Activated CD4-positive, alpha-beta memory T cell treated with anti-CD3 and anti-CD28 coated beads for 36 hours (primary cell): ENCODE measurements at regions not wholly inside any gene's neighbourhood (a gene's known extent, or its start where the extent isn't known, plus 50 kb on each side); places are given as distances from the start of the nearest gene placed in this dataset.

ENCODE experiments used
- CTCF ChIA-PET: fragments of 350-600 bp; sonication (Branson Sonifier 250); formaldehyde crosslinking; loops from one replicate; lab custom pipeline; 2021; ENCODE audit warnings: antibody characterized with exemption, inconsistent platforms; lab: Charles Lee
- POLR2A ChIA-PET: fragments of 350-600 bp; sonication (Branson Sonifier 250); formaldehyde crosslinking; loops from one replicate; lab custom pipeline; 2021; ENCODE audit warnings: antibody characterized with exemption; lab: Charles Lee
- DNase-seq: peaks from one replicate; pipeline ENCODE4 v3.0.0-alpha.2; 2020
- H3K27ac Mint-ChIP-seq: one replicate; pipeline ENCODE4 v1.8.0; 2021; ENCODE audit warnings: mixed read lengths
- H3K27me3 Mint-ChIP-seq: one replicate; pipeline ENCODE4 v1.8.0; 2021; ENCODE audit warnings: mixed read lengths
- H3K36me3 Mint-ChIP-seq: one replicate; pipeline ENCODE4 v1.8.0; 2021; ENCODE audit warnings: mixed read lengths
- H3K4me1 Mint-ChIP-seq: one replicate; pipeline ENCODE4 v1.8.0; 2021; ENCODE audit warnings: low read depth, mixed read lengths
- H3K4me3 Mint-ChIP-seq: one replicate; pipeline ENCODE4 v1.8.0; 2021; ENCODE audit warnings: mild to moderate bottlenecking, mixed read lengths
- H3K9me3 Mint-ChIP-seq: one replicate; pipeline ENCODE4 v1.8.0; 2021; ENCODE audit warnings: mixed read lengths
- intact Hi-C: fragments of 100-400 bp; cut with micrococcal nuclease; formaldehyde crosslinking; loops from one replicate; pipeline ENCODE4 v1.15.1; 2023

- no peak overlapping the region for H3K4me3 Mint-ChIP-seq
- H3K4me1 Mint-ChIP-seq = no peaks in the 10 kb centered on the region
- ChIA-PET CTCF (no interaction called here), POLR2A (no interaction called here)
- H3K9me3 Mint-ChIP-seq = peaks cover 4% of the 10 kb centered on the region
- H3K27ac Mint-ChIP-seq = no peak overlapping the region
- DNase-seq = no peak
- intact Hi-C loops = no loop called here
- H3K27me3 Mint-ChIP-seq = no peaks in the 10 kb centered on the region
- no peaks in the 10 kb centered on the region for H3K36me3 Mint-ChIP-seq
These were observed 153.2 kb upstream of the SOX5 start for GRCh38 chr12:24102676-24103075.

DNA sequence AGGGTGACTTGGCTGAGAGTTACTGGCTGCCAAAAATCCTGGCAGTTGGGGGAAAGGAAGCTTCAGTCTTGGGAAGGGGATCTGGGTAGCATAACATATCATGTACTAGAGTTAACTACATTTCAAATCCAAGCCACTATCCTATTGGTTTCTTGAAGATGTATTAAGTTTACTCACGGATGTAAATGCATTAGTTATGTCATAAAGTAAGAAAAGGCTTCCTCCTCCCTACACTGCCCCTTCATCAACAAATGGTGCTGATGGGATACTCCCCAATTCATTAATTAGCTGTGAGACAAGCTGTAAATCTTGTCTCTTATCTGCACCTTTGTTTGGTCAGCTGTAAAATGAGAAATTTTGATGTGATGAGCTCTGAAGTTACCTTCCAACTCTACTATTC, 150.1 kb upstream of the SOX5 start:
- intact Hi-C loops = no loop called here
- H3K4me1 Mint-ChIP-seq = no peaks in the 10 kb centered on the region
- ChIA-PET CTCF (no interaction called here), POLR2A (no interaction called here)
- DNase-seq = no peak
- H3K9me3 Mint-ChIP-seq = peaks cover 4% of the 10 kb centered on the region
- H3K4me3 Mint-ChIP-seq = no peak overlapping the region
- no peaks in the 10 kb centered on the region for H3K27me3 Mint-ChIP-seq
- H3K36me3 Mint-ChIP-seq = no peaks in the 10 kb centered on the region
- no peak overlapping the region for H3K27ac Mint-ChIP-seq

DNA sequence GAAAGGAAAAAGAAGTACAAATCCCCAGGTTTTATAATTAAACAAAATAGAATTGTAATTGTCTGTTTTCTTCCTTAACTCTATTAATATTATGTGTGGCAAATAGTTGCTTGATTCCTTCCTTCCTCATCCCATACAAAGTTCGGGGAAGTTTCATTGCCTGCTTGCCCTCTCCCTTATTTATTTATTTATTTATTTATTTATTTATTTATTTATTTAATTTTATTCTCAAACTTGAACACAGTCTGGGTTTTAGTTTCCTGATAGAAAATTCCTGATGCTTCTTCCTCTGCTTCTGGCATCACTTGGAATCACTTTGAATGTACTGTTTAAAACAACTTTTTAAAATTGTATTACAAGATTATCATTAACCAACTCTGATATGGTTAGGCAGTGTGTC, 145.8 kb upstream of the SOX5 start:
- ChIA-PET CTCF (no interaction called here), POLR2A (no interaction called here)
- no peaks in the 10 kb centered on the region for H3K36me3 Mint-ChIP-seq
- H3K4me1 Mint-ChIP-seq = no peaks in the 10 kb centered on the region
- peaks cover 3% of the 10 kb centered on the region for H3K9me3 Mint-ChIP-seq
- DNase-seq = no peak
- H3K4me3 Mint-ChIP-seq = no peak overlapping the region
- H3K27ac Mint-ChIP-seq = no peak overlapping the region
- no peaks in the 10 kb centered on the region for H3K27me3 Mint-ChIP-seq
- intact Hi-C loops = no loop called here

DNA sequence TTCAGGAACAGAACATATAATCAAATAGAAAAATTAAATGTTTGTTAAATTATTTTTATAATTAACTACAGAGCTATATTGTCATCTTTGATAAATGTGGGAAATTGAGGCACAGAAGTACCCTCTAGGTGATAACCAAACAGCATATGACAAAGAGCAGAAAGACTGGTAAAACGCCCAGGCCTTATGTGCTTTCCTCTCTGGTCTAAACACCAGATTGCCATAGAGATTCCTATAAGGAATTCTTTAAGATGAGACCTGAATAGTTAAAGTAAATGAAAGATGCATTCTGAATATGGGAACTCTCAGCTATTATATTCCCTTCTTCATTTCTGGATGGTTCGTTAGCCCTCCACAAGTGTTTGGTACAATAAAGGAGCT, 140.0 kb upstream of the SOX5 start:
- POLR2A ChIA-PET = no interaction called here

DNA sequence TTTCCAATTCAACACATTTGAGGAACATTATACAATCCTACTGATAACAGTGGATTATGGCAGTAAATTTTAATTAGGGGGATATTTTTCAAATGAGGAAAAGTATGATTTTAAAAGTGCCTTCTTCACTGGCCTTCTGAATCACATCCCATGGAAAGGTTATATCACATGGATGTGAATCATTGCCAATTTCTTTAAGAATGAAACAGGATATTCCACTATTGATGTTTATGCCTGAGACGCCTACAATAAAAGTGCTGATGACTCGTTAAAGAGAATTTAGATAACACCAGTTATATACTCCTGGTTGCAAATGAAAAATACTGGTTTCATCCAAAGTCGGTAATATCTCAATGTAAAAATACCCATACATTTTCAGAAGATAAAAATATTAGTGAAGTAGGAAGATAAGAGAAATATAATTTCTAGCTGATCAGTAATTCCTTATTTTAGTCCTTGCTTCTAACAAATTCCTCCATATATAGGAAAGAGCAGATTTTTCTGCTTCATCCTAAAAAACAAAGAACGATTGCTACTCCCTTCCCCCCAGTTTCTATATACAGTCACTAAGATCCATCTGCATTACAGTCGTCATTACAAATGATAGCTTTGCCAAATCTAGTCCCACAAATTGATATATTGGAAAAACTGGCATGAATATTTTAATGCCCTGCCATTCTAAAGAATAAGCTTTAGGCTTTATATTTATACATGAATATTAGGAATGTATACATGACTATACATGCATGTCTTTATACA, 139.5 kb upstream of the SOX5 start:
- H3K27me3 Mint-ChIP-seq = no peaks in the 10 kb centered on the region
- intact Hi-C loops = no loop called here
- H3K9me3 Mint-ChIP-seq = peaks cover 5% of the 10 kb centered on the region
- no peak for DNase-seq
- H3K36me3 Mint-ChIP-seq = no peaks in the 10 kb centered on the region
- ChIA-PET POLR2A (no interaction called here), CTCF (no interaction called here)
- H3K4me1 Mint-ChIP-seq = no peaks in the 10 kb centered on the region
- no peak overlapping the region for H3K27ac Mint-ChIP-seq
- H3K4me3 Mint-ChIP-seq = no peak overlapping the region

More for the DNA sequence above, 140.0 kb upstream of the SOX5 start:
- CTCF ChIA-PET = no interaction called here
- Mint-ChIP-seq H3K4me1 (no peaks in the 10 kb centered on the region), H3K4me3 (no peak overlapping the region), H3K27me3 (no peaks in the 10 kb centered on the region), H3K36me3 (no peaks in the 10 kb centered on the region), H3K9me3 (peaks cover 4% of the 10 kb centered on the region), H3K27ac (no peak overlapping the region)
- intact Hi-C loops = no loop called here
- DNase-seq = no peak

DNA sequence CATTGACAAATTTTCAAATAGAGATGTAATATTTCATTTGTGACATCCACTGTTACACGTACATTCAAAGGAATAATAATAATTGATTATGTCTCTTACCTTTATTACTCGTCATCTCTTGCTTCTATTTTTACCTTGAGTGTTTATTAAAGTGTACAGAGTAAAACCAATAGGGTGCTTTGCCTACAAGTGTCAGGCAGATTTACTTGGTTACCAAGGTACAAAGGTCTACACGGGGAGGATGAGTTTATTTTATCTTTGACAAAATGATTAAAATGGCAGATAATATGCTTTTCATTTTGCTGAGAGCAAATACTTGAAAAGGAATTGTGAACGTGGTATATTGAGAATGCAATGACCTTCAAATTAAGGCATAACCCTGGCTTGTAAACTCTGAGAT, 137.8 kb upstream of the SOX5 start:
- H3K27ac Mint-ChIP-seq = no peak overlapping the region
- H3K9me3 Mint-ChIP-seq = peaks cover 5% of the 10 kb centered on the region
- no peak for DNase-seq
- CTCF ChIA-PET = no interaction called here
- H3K4me1 Mint-ChIP-seq = no peaks in the 10 kb centered on the region
- no peaks in the 10 kb centered on the region for H3K36me3 Mint-ChIP-seq
- no peaks in the 10 kb centered on the region for H3K27me3 Mint-ChIP-seq
- POLR2A ChIA-PET = no interaction called here
- no peak overlapping the region for H3K4me3 Mint-ChIP-seq
- intact Hi-C loops = no loop called here

DNA sequence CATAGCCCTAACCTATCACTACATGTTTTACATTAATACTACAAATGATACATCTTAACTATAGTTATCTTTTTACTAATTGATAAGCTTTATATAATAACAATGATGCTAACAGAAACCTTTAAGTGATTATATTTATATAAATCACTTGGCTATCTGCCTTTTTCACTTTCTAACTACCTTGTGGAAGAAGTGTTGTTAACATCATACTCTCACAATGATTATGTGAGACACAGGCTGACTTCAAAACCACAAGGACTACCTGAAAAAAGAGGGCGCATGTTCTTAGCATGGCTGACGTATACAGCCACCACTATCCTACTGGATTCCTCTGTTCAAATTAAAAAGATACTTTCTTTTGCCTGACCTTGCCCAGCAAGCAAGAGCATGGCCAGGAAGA, 135.3 kb upstream of the SOX5 start:
- ChIA-PET CTCF (no interaction called here), POLR2A (no interaction called here)
- no peaks in the 10 kb centered on the region for H3K27me3 Mint-ChIP-seq
- H3K9me3 Mint-ChIP-seq = peaks cover 5% of the 10 kb centered on the region
- DNase-seq = no peak
- H3K27ac Mint-ChIP-seq = no peak overlapping the region
- H3K36me3 Mint-ChIP-seq = no peaks in the 10 kb centered on the region
- H3K4me1 Mint-ChIP-seq = no peaks in the 10 kb centered on the region
- no peak overlapping the region for H3K4me3 Mint-ChIP-seq
- intact Hi-C loops = no loop called here

DNA sequence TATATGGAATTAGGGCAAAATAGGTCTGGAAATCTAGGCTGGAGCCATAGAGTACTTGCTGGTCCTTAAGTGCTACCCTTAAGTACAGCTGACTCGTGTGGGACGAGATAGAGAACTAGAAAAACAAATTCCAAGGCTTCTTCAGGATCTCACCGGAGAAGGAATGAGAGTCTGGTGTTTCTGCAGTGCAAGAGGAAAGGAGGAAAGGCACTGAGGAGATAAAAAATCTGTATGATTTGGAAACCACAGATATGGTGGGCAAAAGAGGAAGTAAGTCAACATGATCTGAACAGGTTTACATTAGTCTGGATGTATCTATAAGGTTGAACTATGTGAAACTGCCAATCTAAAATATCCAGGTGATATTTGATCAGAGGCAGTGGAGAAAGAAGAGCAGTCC, 134.4 kb upstream of the SOX5 start:
- Mint-ChIP-seq H3K4me1 (no peaks in the 10 kb centered on the region), H3K9me3 (peaks cover 5% of the 10 kb centered on the region), H3K36me3 (no peaks in the 10 kb centered on the region), H3K27ac (no peak overlapping the region), H3K4me3 (no peak overlapping the region), H3K27me3 (no peaks in the 10 kb centered on the region)
- intact Hi-C loops = no loop called here
- DNase-seq = no peak
- ChIA-PET POLR2A (no interaction called here), CTCF (no interaction called here)

DNA sequence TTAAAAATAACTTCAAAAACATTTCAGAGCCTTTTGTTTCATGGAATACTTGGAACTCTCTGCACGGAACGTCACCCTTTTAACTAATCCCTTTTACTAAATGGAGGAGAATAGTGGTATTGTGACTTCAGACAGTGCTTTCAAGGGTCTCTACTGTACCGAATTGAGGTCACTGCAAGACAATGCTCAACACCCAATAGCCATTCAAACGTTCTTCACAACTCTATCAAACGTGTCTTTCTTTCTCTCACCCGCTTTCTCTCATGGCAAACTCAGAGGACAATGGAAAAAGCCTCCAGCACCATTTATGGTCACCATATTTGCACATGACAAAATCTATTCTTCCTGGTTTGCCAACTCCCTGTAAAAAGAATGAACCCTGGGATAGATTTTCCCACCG, 132.1 kb upstream of the SOX5 start:
- DNase-seq = no peak
- CTCF ChIA-PET = no interaction called here
- peaks cover 5% of the 10 kb centered on the region for H3K9me3 Mint-ChIP-seq
- H3K27ac Mint-ChIP-seq = no peak overlapping the region
- intact Hi-C loops = no loop called here
- no peaks in the 10 kb centered on the region for H3K27me3 Mint-ChIP-seq
- H3K36me3 Mint-ChIP-seq = no peaks in the 10 kb centered on the region
- H3K4me3 Mint-ChIP-seq = no peak overlapping the region
- H3K4me1 Mint-ChIP-seq = no peaks in the 10 kb centered on the region
- POLR2A ChIA-PET = no interaction called here

- Mint-ChIP-seq H3K27me3 (no peaks in the 10 kb centered on the region), H3K27ac (no peak overlapping the region), H3K4me1 (no peaks in the 10 kb centered on the region), H3K36me3 (no peaks in the 10 kb centered on the region), H3K4me3 (no peak overlapping the region), H3K9me3 (peaks cover 5% of the 10 kb centered on the region)
- CTCF ChIA-PET = no interaction called here
- POLR2A ChIA-PET = no interaction called here
- intact Hi-C loops = no loop called here
- DNase-seq = no peak
These were observed 131.6 kb upstream of the SOX5 start for GRCh38 chr12:24081092-24081529.

DNA sequence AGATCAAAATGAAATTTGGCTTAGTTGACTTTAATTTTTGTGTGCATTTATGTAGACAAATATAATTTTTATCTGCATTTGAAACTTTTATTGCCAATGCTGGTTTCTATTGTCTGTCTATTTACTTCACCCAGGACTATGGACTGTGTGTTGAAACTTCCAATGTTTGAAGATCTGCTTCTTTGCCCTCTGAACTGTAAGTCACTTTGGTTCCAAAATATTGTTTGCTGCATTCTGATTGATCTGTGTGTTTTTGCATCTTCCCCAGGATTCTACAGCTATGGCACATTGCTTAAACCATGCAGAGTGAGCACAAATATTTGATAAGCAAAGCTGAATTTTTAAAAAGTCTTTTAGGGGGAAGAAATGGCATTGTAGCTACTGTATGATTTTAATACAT, 131.0 kb upstream of the SOX5 start:
- POLR2A ChIA-PET = no interaction called here
- Mint-ChIP-seq H3K9me3 (peaks cover 3% of the 10 kb centered on the region), H3K27me3 (no peaks in the 10 kb centered on the region), H3K4me3 (no peak overlapping the region), H3K4me1 (no peaks in the 10 kb centered on the region), H3K36me3 (no peaks in the 10 kb centered on the region), H3K27ac (no peak overlapping the region)
- CTCF ChIA-PET = no interaction called here
- DNase-seq = no peak
- intact Hi-C loops = no loop called here

- Mint-ChIP-seq H3K9me3 (peaks cover 3% of the 10 kb centered on the region), H3K4me1 (no peaks in the 10 kb centered on the region), H3K27ac (no peak overlapping the region), H3K27me3 (no peaks in the 10 kb centered on the region), H3K36me3 (no peaks in the 10 kb centered on the region), H3K4me3 (no peak overlapping the region)
- intact Hi-C loops = no loop called here
- CTCF ChIA-PET = no interaction called here
- DNase-seq = no peak
- POLR2A ChIA-PET = no interaction called here
These were observed 129.6 kb upstream of the SOX5 start for GRCh38 chr12:24079083-24079482.

DNA sequence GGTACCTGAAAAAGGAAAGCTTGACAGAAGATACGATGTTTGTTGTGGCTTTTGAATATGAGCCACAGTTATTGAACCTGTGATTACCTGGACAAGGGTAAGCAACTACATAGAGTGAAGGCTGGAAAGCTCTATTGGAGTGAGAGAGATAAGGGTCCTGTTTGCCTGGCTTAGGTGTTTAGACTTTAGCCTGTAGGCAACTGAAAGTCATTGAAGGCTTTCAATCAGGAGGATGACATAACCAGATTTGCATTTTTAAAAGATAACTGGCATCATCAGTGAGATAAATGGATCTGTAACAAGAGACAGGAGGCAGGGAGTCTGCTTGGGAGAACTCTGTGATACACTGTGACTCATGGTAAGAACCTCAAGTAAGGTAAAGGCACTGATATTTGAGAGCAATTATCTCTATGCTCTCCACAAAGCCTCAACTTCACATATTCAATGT, 128.9 kb upstream of the SOX5 start:
- Mint-ChIP-seq H3K27ac (no peak overlapping the region), H3K9me3 (no peaks in the 10 kb centered on the region), H3K4me3 (no peak overlapping the region), H3K4me1 (no peaks in the 10 kb centered on the region), H3K27me3 (no peaks in the 10 kb centered on the region), H3K36me3 (no peaks in the 10 kb centered on the region)
- ChIA-PET CTCF (no interaction called here), POLR2A (no interaction called here)
- DNase-seq = no peak
- intact Hi-C loops = no loop called here
